Right lobe of liver (tissue), 4 donors: ENCODE measurements at regions not wholly inside any gene's neighbourhood (a gene's known extent, or its start where the extent isn't known, plus 50 kb on each side); places are given as distances from the start of the nearest gene placed in this dataset.

Experiments used
- POLR2A ChIP-seq: fragments of 450-650 bp; IDR thresholded peaks from one replicate; pipeline ENCODE4 v1.6.1; 2017; ENCODE audit warnings: antibody characterized with exemption, mild to moderate bottlenecking
- TF ChIP-seq, protein P1 (sequence below), 4 donors: fragments of 200-600 bp in 3 of 4; fragments of 450-650 bp in 1 of 4; IDR thresholded peaks; one replicate each; pipeline versions ENCODE4 v1.5.1 to v1.8.0; 2016 to 2022; ENCODE audit warnings: antibody characterized with exemption in 4 of 4, mild to moderate bottlenecking in 2 of 4
- donor health status: DM: no; HTN: no; CAD: no.
- donor health status: DM: no; HTN: no; CAD: no.
- donor health status: DM: no; HTN: yes; CAD: no.

DNA sequence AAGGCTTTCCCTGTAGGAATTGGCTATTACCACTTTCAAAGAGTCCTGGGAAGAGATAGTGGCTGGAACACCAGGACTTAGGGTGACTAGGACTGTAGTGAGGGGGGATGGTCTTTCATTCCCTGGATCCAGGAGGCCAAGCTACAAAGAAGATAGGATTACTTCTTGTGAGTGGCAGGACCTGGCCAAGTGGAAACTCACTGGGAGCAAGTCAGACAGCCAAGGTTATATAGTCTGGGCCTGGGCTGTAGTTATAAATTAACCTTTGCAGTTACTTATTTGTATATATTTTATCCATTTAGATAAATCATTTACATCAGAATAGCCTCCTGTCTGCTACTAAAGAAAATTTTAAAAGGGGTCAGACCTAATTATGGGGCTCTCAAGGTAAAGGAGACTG is 124.3 kb downstream of the TLR4 start:
- TF ChIP-seq, protein P1, sequence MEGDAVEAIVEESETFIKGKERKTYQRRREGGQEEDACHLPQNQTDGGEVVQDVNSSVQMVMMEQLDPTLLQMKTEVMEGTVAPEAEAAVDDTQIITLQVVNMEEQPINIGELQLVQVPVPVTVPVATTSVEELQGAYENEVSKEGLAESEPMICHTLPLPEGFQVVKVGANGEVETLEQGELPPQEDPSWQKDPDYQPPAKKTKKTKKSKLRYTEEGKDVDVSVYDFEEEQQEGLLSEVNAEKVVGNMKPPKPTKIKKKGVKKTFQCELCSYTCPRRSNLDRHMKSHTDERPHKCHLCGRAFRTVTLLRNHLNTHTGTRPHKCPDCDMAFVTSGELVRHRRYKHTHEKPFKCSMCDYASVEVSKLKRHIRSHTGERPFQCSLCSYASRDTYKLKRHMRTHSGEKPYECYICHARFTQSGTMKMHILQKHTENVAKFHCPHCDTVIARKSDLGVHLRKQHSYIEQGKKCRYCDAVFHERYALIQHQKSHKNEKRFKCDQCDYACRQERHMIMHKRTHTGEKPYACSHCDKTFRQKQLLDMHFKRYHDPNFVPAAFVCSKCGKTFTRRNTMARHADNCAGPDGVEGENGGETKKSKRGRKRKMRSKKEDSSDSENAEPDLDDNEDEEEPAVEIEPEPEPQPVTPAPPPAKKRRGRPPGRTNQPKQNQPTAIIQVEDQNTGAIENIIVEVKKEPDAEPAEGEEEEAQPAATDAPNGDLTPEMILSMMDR (IDR thresholded peaks at IDR 0.05): no peak
- TF ChIP-seq POLR2A: no peak
